ENCODE measurements at regions not wholly inside any gene's neighbourhood (a gene's known extent, or its start where the extent isn't known, plus 50 kb on each side); places are given as distances from the start of the nearest gene placed in this dataset.

DNA sequence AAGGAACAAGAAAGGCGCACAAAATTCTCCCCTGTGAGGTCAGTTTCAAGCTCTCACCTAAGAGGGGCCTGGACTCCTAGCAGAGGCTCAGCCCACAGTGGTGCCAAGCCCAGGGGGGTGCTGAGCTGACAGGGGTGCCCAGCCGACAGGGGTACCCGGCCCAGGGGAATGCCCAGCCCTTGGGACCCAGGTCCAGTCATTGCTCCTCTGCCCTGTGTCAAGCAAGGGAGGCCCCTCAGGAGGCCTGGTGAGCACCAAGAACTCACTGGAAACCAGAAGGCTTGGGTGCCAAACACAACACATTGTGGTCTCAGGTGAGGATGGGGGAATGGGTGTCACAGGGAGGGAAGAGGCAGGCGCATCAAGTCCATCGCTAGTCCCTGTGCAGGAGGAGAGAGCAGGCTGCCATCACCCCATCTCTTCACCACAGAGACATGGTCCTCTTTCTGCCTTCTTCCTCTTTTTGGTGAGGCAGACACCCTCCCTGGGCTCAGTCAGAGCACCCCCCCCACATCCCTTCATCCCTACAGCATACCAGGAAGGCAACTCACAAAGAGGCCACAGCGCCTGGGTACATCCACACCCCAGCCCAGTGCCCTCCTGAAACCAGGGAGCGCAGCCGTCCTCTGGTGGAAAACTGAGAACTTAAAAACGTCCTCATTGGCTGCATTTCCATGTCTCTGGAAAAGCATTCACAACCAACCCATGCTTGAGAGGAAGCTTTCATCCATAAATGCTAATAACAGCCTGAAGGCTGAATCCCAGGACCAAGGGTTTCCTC is 111.3 kb downstream of the BANF2 start:
- no peak overlapping the region for H3K4me2 ChIP-seq (ENCODE audit: insufficient read depth, low read length)
- H3K9ac ChIP-seq (ENCODE audit: low read depth, low read length), result no peak overlapping the region
- H3K27me3 ChIP-seq (ENCODE audit: insufficient read depth, low read length, poor library complexity), result no peaks in the 10 kb centered on the region
- TF ChIP-seq, protein P1, sequence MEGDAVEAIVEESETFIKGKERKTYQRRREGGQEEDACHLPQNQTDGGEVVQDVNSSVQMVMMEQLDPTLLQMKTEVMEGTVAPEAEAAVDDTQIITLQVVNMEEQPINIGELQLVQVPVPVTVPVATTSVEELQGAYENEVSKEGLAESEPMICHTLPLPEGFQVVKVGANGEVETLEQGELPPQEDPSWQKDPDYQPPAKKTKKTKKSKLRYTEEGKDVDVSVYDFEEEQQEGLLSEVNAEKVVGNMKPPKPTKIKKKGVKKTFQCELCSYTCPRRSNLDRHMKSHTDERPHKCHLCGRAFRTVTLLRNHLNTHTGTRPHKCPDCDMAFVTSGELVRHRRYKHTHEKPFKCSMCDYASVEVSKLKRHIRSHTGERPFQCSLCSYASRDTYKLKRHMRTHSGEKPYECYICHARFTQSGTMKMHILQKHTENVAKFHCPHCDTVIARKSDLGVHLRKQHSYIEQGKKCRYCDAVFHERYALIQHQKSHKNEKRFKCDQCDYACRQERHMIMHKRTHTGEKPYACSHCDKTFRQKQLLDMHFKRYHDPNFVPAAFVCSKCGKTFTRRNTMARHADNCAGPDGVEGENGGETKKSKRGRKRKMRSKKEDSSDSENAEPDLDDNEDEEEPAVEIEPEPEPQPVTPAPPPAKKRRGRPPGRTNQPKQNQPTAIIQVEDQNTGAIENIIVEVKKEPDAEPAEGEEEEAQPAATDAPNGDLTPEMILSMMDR (IDR thresholded peaks at IDR 0.05; ENCODE audit: borderline replicate concordance, extremely low read depth, low read length, poor library complexity, severe bottlenecking), result no peak
- TF ChIP-seq EZH2 (IDR thresholded peaks at IDR 0.05; ENCODE audit: borderline replicate concordance, low read depth, low read length, severe bottlenecking), result no peak
- DNase-seq (no peak), ATAC-seq (ENCODE audit: insufficient read depth, low read depth) (no peak)
- no peak overlapping the region for H2AFZ ChIP-seq (ENCODE audit: low read depth, low read length)
- H3K4me3 ChIP-seq (ENCODE audit: low read depth in 1 of 2, low read length in 2 of 2), result no peak overlapping the region
- H3K9me3 ChIP-seq (ENCODE audit: insufficient read depth, low read length, severe bottlenecking), result no peaks in the 10 kb centered on the region
- H3K36me3 ChIP-seq (ENCODE audit: insufficient read depth, low read length), result no peaks in the 10 kb centered on the region
- H3K27ac ChIP-seq (ENCODE audit: low read length), result no peak overlapping the region
- no peaks in the 10 kb centered on the region for H4K20me1 ChIP-seq (ENCODE audit: insufficient read depth, low read length)
- no peaks in the 10 kb centered on the region for H3K79me2 ChIP-seq (ENCODE audit: insufficient read depth, low read length)
- no peaks in the 10 kb centered on the region for H3K4me1 ChIP-seq (ENCODE audit: insufficient read depth, low read length)

DNA sequence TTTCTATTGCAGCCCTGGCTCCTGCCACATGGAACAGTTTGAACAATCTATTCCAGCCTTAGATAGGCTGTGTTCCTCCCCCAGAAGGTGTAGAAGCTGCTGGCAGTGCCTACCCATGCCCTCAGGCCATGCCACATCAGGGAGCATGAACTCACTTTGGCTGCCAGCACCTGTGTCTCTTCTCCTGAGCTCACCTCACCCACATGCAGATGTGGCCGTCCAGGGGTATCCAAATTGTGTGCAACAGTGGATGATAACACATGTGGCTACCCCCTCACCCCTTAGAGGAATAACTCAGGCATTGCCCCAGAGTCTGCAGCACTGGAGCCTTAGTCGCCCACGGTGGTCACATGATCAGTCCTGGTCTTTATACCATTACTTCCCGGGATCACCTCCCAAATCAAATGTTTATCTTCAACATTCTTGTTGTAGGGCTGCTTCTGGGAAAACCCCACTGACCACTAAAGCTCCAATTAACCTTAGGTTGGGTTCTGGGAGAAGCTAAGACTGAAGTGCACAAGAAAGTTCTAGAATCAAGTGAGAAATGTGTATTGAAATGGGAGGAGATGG is 110.4 kb downstream of the BANF2 start:
- TF ChIP-seq EZH2 (IDR thresholded peaks at IDR 0.05; ENCODE audit: borderline replicate concordance, low read depth, low read length, severe bottlenecking), result no peak
- TF ChIP-seq, protein P1 (IDR thresholded peaks at IDR 0.05; ENCODE audit: borderline replicate concordance, extremely low read depth, low read length, poor library complexity, severe bottlenecking), result no peak

DNA sequence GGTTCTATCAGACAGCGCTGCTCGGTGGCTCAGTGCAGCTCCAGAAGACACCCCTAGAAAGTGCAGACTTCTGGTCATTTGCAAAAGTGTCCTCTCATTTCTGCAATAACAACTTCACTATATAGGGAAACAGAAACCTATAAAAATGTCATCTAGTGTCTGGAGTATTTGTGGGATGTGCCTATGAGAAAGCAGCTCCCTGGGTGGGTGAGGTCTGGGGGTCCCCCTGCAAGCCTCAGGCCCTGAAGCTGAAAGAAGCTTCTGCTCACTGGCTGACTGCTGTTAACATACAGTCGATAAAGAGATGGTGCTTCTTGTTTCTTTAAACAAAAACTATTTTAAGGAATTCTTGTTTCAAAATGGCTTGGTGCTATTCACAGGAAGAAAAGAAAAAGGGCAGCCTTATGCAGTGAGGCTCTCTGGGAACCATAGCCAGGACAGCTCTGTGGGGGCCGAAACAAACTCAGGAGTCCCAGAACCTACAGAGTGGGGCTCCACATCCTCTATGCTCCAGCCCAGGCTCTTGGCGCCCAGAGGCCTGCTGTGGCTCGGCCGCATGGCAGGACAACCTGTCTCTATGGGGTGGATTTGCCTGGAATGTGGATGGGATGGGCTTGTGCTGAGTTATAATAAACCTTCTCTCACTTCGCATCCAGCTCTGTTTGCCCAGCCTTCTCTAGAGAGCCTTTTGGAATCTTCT is 109.7 kb downstream of the BANF2 start:
- Histone ChIP-seq H2AFZ (ENCODE audit: low read depth, low read length) (no peak overlapping the region), H3K4me3 (ENCODE audit: low read depth in 1 of 2, low read length in 2 of 2) (no peak overlapping the region), H3K79me2 (ENCODE audit: insufficient read depth, low read length) (no peaks in the 10 kb centered on the region), H3K27me3 (ENCODE audit: insufficient read depth, low read length, poor library complexity) (no peaks in the 10 kb centered on the region), H3K36me3 (ENCODE audit: insufficient read depth, low read length) (no peaks in the 10 kb centered on the region), H3K4me2 (ENCODE audit: insufficient read depth, low read length) (no peak overlapping the region), H3K9me3 (ENCODE audit: insufficient read depth, low read length, severe bottlenecking) (no peaks in the 10 kb centered on the region), H4K20me1 (ENCODE audit: insufficient read depth, low read length) (no peaks in the 10 kb centered on the region), H3K4me1 (ENCODE audit: insufficient read depth, low read length) (no peaks in the 10 kb centered on the region), H3K27ac (ENCODE audit: low read length) (no peak overlapping the region), H3K9ac (ENCODE audit: low read depth, low read length) (no peak overlapping the region)
- DNase-seq, result no peak
- ATAC-seq (ENCODE audit: insufficient read depth, low read depth), result no peak
- no peak for TF ChIP-seq EZH2 (IDR thresholded peaks at IDR 0.05; ENCODE audit: borderline replicate concordance, low read depth, low read length, severe bottlenecking)
- TF ChIP-seq, protein P1 (IDR thresholded peaks at IDR 0.05; ENCODE audit: borderline replicate concordance, extremely low read depth, low read length, poor library complexity, severe bottlenecking), result no peak

More for the DNA sequence above, 110.4 kb downstream of the BANF2 start:
- Histone ChIP-seq H3K27ac (ENCODE audit: low read length) (no peak overlapping the region), H3K36me3 (ENCODE audit: insufficient read depth, low read length) (no peaks in the 10 kb centered on the region), H3K4me2 (ENCODE audit: insufficient read depth, low read length) (no peak overlapping the region), H3K9me3 (ENCODE audit: insufficient read depth, low read length, severe bottlenecking) (no peaks in the 10 kb centered on the region), H4K20me1 (ENCODE audit: insufficient read depth, low read length) (no peaks in the 10 kb centered on the region), H3K9ac (ENCODE audit: low read depth, low read length) (no peak overlapping the region), H3K4me1 (ENCODE audit: insufficient read depth, low read length) (no peaks in the 10 kb centered on the region), H3K27me3 (ENCODE audit: insufficient read depth, low read length, poor library complexity) (no peaks in the 10 kb centered on the region), H3K79me2 (ENCODE audit: insufficient read depth, low read length) (no peaks in the 10 kb centered on the region), H3K4me3 (ENCODE audit: low read depth in 1 of 2, low read length in 2 of 2) (no peak overlapping the region), H2AFZ (ENCODE audit: low read depth, low read length) (no peak overlapping the region)
- DNase-seq (no peak), ATAC-seq (ENCODE audit: insufficient read depth, low read depth) (no peak)

Data from DND-41 (cell line).